Non-pigmented ciliary epithelial cell (primary cell): ENCODE measurements at regions not wholly inside any gene's neighbourhood (a gene's known extent, or its start where the extent isn't known, plus 50 kb on each side); places are given as distances from the start of the nearest gene placed in this dataset.
"Not testable (repeated sequence)": the region's sequence is repeated elsewhere in the genome, so short reads cannot be mapped to it uniquely, and the experiment has no call there.

ENCODE experiments used
- DNase-seq: peaks from one replicate; pipeline ENCODE4 v3.0.0-alpha.2; 2010; ENCODE audit warnings: low read depth

GRCh38 chr2:44051593-44052347, 56.0 kb upstream of the LRPPRC start:
- no peak for DNase-seq

GRCh38 chr2:44052584-44052983, 56.8 kb upstream of the LRPPRC start:
- no peak for DNase-seq

GRCh38 chr2:44053052-44053451, 57.3 kb upstream of the LRPPRC start:
- no peak for DNase-seq

DNA sequence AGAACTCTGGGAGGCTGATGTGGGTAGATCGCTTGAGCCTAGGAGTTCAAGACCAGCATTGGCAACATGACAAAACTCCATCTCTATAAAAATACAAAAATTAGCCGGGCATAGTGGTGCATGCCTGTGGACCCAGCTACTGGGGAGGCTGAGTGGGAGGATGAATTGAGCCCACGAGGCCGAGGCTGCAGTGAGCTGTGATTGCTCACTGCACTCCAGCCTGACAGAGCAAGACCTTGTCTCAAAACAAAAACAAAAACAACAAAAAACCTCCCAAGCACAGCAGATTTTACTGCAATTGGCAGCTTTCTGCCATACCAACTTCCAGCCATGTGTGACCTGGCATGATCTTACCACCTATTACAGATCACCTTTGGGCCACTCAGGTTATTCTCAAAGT, 57.7 kb upstream of the LRPPRC start:
- DNase-seq = no peak

GRCh38 chr2:44055229-44055628, 59.4 kb upstream of the LRPPRC start:
- no peak for DNase-seq

- DNase-seq = no peak
Measured at GRCh38 chr2:44055664-44056063, 59.9 kb upstream of the LRPPRC start.

DNA sequence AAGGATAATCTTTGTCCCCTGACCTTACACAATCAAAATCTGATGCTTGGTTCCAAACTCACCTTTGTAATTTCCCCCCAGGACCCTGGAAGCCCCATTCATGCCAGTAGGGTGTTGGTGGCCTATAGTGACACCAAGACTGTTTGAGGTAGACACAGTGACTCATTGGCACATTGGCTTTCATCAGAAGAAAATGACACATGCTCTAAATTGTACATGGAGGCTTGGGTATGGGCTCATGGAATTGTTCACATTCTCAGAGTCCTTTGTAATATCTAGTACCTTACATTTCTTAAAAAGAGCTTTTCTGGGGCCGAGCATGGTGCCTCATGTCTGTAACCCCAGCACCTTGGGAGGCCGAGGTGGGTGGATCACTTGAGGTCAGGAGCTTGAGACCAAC, 61.2 kb upstream of the LRPPRC start:
- DNase-seq = no peak

DNA sequence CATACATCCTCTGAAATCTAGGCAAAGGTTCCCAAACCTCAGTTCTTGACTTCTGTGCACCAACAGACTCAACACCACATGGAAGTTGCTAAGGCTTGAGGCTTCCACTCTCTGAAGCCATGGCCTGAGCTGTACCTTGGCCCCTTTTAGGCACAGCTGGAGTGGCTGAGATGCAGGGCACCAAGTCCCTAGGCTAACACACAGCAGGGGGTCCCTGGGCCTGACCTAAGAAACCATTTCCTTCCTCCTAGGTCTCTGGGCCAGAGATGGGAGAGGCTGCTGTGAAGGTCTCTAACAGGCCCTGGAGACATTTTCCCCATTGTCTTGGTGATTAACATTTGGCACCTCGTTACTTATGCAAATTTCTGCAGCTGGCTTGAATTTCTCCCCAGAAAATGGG, 64.5 kb upstream of the LRPPRC start:
- not testable (repeated sequence) for DNase-seq

GRCh38 chr2:44060990-44061389, 65.2 kb upstream of the LRPPRC start:
- DNase-seq = no peak

DNA sequence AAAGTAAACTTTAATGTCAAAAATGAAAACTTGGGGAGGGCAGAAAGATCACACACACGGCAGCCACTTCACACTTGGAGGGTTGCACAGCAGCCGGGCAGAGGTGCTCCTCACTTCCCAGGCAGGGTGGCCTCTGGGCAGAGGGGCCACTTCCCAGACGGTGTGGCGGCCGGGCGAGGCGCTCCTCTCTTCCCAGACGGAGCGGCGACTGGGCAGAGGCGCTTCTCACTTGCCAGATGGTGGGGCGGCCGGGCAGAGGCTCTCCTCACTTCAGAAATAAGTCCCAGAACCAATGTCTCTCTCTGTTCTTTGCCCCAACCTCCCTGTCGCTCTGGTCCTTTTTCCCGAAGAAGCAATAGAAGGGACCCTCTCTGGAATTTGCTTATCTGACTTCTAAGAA, 65.7 kb upstream of the LRPPRC start:
- no peak for DNase-seq

DNA sequence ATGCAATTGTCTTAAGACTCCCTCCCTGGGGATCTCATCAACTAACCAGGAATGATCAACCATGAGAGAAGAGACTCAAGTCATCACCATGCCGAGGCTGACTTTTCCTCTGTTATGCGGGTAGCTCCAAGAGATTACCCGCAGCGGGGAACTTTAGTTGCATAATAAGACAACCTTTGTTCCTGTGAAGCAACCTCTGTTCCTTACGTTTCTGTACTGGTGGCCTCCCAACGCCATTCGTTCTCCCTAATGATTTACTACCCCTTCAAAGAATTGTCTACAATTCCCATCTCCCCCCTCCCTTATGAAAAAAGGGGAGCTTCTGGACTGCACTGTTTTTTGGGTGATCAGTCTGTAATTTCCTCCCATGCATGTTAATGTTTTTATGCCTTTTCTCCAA, 66.1 kb upstream of the LRPPRC start:
- no peak for DNase-seq

GRCh38 chr2:44063033-44063432, 67.2 kb upstream of the LRPPRC start:
- DNase-seq = no peak

DNA sequence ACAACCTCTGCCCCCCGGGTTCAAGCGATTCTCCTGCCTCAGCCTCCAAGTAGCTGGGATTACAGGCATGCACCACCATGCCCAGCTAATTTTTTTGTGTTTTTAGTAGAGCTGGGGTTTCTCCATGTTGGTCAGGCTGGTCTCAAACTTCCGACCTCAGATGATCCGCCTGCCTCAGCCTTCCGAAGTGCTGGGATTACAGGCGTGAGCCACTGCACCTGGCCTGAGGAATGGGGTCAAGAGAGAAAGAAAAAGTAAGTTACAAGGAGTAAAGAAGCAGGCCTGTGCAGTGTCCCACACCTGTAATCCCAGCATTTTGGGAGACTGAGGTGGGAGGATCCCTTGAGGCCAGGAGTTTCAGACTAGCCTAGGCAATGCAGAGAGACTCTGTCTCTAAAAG, 68.5 kb upstream of the LRPPRC start:
- not testable (repeated sequence) for DNase-seq

DNA sequence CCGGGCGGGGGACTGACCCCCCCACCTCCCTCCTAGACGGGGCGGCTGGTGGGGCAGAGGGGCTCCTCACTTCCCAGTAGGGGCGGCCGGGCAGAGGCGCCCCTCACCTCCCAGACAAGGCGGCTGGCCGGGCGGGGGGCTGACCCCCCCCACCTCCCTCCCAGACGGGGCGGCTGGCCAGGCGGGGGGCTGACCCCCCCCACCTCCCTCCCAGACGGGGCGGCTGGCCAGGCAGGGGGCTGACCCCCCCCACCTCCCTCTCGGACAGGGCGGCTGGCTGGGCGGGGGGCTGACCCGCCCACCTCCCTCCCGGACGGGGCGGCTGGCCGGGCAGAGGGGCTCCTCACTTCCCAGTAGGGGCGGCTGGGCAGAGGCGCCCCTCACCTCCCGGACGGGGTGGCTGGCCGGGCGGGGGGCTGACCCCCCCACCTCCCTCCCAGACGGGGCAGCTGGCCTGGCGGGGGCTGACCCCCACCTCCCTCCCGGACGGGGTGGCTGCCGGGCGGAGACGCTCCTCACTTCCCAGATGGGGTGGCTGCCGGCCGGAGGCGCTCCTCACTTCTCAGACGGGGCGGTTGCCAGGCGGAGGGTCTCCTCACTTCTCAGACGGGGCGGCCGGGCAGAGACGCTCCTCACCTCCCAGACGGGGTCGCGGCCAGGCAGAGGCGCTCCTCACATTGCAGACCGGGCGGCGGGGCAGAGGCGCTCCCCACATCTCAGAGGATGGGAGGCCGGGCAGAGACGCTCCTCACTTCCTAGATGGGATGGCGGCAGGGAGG, 71.4 kb upstream of the LRPPRC start:
- not testable (repeated sequence) for DNase-seq

DNA sequence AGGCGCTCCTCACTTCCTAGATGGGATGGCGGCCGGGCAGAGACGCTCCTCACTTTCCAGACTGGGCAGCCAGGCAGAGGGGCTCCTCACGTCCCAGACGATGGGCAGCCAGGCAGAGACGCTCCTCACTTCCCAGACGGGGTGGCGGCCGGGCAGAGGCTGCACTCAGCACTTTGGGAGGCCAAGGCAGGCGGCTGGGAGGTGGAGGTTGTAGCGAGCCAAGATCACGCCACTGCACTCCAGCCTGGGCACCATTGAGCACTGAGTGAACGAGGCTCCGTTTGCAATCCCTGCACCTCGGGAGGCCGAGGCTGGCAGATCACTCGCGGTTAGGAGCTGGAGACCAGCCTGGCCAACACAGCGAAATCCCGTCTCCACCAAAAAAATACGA, 72.0 kb upstream of the LRPPRC start:
- DNase-seq = not testable (repeated sequence)

- DNase-seq = no peak
Measured at GRCh38 chr2:44071454-44072046, 75.8 kb upstream of the LRPPRC start.

- DNase-seq = not testable (repeated sequence)
Measured at GRCh38 chr2:44073667-44074066, 77.9 kb upstream of the LRPPRC start.

DNA sequence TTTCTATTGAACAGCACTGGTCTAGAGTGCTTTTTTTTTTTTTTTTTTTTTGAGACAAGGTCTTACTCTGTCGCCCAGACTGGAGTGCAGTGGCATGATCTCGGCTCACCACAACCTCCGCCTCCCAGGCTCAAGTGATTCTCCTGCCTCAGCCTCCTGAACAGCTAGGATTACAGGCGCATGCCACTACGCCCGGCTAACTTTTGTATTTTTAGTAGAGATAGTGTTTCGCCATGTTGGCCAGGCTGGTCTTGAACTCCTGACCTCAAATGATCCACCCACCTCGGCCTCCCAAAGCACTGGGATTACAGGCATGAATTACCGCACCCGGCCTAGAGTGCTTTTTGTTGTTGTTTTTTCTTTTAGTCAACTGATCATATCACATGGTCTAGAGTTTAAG, 79.0 kb upstream of the LRPPRC start:
- not testable (repeated sequence) for DNase-seq

DNA sequence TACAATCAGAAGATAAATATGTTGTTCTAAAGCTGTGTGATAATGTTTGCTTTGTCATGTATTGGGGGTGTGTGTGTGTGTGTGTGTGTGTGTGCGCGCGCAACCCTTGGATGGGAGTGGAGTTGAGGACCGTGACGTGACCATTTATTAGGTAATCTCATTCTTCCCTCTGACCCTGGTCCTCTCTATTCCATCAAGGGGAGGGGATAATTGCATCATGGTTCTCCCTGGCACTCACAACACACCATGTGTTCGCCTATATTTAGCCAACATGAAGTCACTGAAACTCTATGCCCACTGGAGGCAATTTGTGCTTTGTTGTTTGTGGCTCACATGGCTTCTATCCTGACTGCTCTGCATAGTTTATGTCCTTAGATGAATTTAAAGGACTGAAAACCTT, 79.8 kb upstream of the LRPPRC start:
- no peak for DNase-seq

DNA sequence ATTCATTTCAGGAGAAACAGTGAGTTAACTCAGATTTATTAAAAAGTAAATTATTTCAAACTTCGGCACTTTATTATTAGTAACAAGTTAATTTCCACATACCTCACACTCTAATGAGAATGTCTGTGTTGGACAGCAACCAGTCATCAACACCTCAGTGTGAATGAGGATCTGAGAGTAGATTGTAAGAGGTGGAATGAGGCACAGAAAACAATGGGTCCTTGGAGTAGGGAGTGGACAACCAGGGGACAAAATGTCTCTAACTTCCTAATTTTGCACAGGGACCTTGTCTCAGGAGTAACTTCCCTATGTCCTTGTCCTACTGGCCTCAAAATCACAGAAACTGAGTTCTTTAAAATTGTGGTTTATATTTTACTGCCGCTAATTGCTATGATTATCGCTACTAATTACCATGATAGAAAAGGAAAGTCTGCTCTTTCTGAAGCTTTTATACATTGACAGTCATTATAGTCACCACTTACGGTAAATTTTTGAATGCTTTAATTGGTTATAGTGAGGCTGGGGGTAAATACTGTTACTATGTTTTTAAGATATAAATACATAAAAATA, 82.2 kb upstream of the LRPPRC start:
- DNase-seq = no peak

DNA sequence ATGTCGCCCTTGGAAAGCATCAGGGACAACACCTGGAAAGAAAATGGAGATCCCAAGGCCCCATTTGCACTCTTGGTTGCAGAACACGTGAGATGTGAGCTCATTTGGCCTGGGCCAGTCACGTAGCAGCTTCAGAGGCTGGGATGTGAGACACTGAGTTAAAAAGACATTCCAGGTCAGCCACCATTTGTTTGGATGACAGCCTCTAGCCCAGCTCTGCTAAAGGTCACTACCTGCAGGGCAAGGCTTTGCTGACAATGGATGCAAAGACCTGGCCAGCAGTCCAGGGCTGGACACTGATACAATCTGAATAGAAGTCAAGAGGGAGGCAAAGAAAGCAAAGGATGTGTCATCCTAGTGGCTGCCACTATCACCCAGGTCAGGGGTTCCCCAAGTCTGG, 83.9 kb upstream of the LRPPRC start:
- DNase-seq = no peak

- DNase-seq = no peak
Measured at GRCh38 chr2:44083054-44083453, 85.6 kb upstream of the PPM1B start.

DNA sequence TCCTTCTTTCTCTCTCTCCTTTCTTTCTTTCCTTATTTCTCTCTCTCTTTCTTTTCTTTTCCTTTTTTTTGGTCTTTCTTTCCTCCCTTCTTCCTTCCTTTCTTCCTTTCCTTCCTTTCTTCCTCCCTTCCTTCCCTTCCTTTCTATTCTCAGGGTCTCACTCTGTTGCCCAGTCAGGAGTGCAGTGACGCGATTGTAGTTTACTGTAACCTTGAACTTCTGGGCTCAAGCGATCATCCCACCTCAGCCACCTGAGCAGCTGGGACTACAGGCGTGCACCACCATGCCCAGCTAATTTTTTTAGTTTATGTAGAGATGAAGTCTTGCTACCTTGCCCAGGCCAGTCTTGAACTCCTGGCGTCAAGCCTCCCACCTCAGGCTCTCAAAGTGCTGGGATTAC, 83.8 kb upstream of the PPM1B start:
- no peak for DNase-seq
